GM20000 (cell line): ENCODE measurements at regions not wholly inside any gene's neighbourhood (a gene's known extent, or its start where the extent isn't known, plus 50 kb on each side); places are given as distances from the start of the nearest gene placed in this dataset.

Source experiments
- DNase-seq: peaks from one replicate; pipeline ENCODE4 v3.0.0; 2012; ENCODE audit warnings: low spot score
- TF ChIP-seq, protein P1 (sequence below): IDR thresholded peaks from 2 replicates; pipeline ENCODE4 v1.5.1; 2012; ENCODE audit warnings: mild to moderate bottlenecking, control low read depth; ENCODE audit errors: extremely low read depth, missing control alignments

DNA sequence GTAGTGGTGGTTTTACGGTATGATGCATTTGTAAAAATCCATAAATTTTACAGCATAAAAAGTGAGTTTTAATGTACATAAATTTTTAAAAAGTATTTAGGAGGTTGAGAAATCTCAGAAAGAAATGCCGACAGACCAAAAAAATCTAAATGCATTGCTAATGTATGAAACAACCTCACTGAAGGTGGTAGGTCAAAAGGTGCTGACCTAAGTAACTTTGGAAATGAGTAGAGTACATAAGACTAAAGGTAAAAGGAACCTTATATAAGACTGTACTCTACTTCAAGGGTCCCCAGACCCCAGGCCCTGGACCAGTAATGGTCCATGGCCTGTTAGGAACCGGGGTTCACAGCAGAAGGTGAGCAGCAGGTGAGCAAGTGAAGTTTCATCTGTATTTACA lies 163.4 kb downstream of the COL6A3 start:
- no peak for DNase-seq
- TF ChIP-seq, protein P1, sequence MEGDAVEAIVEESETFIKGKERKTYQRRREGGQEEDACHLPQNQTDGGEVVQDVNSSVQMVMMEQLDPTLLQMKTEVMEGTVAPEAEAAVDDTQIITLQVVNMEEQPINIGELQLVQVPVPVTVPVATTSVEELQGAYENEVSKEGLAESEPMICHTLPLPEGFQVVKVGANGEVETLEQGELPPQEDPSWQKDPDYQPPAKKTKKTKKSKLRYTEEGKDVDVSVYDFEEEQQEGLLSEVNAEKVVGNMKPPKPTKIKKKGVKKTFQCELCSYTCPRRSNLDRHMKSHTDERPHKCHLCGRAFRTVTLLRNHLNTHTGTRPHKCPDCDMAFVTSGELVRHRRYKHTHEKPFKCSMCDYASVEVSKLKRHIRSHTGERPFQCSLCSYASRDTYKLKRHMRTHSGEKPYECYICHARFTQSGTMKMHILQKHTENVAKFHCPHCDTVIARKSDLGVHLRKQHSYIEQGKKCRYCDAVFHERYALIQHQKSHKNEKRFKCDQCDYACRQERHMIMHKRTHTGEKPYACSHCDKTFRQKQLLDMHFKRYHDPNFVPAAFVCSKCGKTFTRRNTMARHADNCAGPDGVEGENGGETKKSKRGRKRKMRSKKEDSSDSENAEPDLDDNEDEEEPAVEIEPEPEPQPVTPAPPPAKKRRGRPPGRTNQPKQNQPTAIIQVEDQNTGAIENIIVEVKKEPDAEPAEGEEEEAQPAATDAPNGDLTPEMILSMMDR: no peak

GRCh38 chr2:237251986-237252385 lies 162.0 kb downstream of the COL6A3 start:
- TF ChIP-seq, protein P1: no peak
- DNase-seq: no peak

GRCh38 chr2:237253046-237253702 lies 160.8 kb downstream of the COL6A3 start:
- DNase-seq: no peak
- TF ChIP-seq, protein P1: no peak

DNA sequence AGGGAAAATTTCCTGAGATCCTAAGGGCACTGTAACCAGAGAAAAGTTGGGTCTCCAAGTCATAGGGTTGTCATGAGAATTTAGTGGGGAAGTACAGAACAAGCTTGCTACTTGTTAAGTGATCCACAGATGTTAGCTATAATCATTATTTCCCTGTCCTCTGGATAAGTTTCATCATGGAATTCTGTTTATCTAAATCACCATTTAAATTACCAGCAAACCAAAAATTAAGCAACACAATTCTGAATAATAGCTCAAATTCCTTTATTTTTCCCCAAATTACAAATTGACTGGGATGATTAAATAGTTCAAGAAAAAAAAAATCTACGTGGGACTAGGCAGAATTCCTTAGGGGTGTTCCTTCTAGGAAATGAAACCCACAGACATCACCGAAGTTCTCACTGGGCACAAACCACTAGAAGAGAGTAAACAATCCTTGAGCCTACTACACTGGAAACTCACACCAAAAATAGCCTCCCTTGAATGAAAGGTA lies 159.5 kb downstream of the COL6A3 start:
- DNase-seq: no peak
- TF ChIP-seq, protein P1: no peak

GRCh38 chr2:237254911-237255578 lies 158.9 kb downstream of the COL6A3 start:
- TF ChIP-seq, protein P1: no peak
- DNase-seq: no peak

DNA sequence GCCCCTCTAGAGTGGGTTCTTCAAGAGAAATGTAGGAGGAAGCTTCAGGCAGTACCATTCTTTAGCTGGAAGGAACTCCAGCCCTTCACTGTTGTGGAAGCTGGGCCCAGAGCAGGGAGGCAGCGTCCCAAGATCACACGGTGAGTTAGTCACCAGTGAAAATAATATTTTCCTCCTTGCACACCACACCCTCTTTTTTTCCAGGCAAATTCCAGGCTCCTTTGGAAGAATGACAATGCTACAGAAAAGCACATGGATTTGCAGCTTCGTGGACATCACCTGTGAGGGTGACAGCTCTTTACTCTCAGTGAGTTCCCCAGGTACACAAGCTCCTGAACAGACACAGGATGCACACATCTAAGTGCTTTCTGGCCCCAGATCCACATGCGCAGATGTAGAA lies 157.1 kb downstream of the COL6A3 start:
- TF ChIP-seq, protein P1: no peak
- DNase-seq: no peak

DNA sequence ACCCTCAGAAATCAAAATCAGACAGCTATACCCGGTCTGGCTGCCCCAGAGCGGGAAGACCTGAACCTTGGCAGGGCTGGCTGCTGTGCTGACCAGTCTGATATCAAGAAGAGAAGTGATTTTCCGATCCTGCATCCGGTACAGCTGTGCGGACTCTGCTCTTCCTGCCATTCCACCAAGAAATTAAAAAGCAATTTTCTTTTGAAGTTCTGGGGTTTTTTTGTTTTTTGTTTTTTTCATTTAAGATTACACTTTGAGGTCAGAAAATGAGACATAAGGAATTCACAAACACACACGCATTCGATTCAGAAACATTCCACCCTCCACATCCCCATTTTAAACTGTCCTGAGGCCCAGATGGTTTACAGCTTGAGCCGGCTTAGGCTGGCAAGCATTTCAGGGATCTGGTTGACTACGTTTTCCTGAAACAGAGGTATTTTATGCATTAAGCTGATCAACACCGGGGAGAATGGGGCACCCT lies 156.5 kb downstream of the COL6A3 start:
- TF ChIP-seq, protein P1: no peak
- no peak for DNase-seq
